RWPE2 (cell line): ENCODE measurements at regions not wholly inside any gene's neighbourhood (a gene's known extent, or its start where the extent isn't known, plus 50 kb on each side); places are given as distances from the start of the nearest gene placed in this dataset.

Experiments used
- ATAC-seq: fragments of 200-7000 bp; cut with Tn5 transposase; 3 replicates; pipeline ENCODE4 v1.9.1; 2021; ENCODE audit warnings: low read depth
- DNase-seq: peaks from one replicate; pipeline ENCODE4 v3.0.0-alpha.2; 2020; ENCODE audit warnings: low spot score
- H3K27ac ChIP-seq: fragments of 450-650 bp; 2 replicates; pipeline ENCODE4 v1.5.1; 2017; ENCODE audit warnings: mild to moderate bottlenecking; ENCODE audit not compliant: poor library complexity, severe bottlenecking
- H3K27me3 ChIP-seq: fragments of 250-450 bp; sonication (Bioruptor Pico); 2 replicates; pipeline ENCODE4 v1.5.1; 2021; ENCODE audit warnings: mild to moderate bottlenecking, moderate library complexity; ENCODE audit not compliant: insufficient read depth, poor library complexity, severe bottlenecking
- H3K36me3 ChIP-seq: fragments of 250-450 bp; sonication (Bioruptor Pico); 2 replicates; pipeline ENCODE4 v1.5.1; 2020; ENCODE audit warnings: low read depth, mild to moderate bottlenecking, moderate library complexity
- H3K4me1 ChIP-seq: fragments of 250-450 bp; sonication (Bioruptor Pico); 2 replicates; pipeline ENCODE4 v1.5.1; 2021; ENCODE audit warnings: mild to moderate bottlenecking, moderate library complexity; ENCODE audit not compliant: insufficient read depth, poor library complexity, severe bottlenecking
- H3K4me3 ChIP-seq: fragments of 250-450 bp; sonication (Bioruptor Pico); 2 replicates; pipeline ENCODE4 v1.5.1; 2021; ENCODE audit warnings: mild to moderate bottlenecking, moderate library complexity; ENCODE audit not compliant: severe bottlenecking
- H3K9me3 ChIP-seq: fragments of 250-450 bp; sonication (Bioruptor Pico); 2 replicates; pipeline ENCODE4 v1.5.1; 2021; ENCODE audit warnings: mild to moderate bottlenecking, moderate library complexity; ENCODE audit not compliant: severe bottlenecking
- TF ChIP-seq, protein P1 (sequence below): fragments of 450-650 bp; IDR thresholded peaks from one replicate; pipeline ENCODE4 v1.5.1; 2017; ENCODE audit warnings: mild to moderate bottlenecking, moderate library complexity; ENCODE audit not compliant: poor library complexity, severe bottlenecking

DNA sequence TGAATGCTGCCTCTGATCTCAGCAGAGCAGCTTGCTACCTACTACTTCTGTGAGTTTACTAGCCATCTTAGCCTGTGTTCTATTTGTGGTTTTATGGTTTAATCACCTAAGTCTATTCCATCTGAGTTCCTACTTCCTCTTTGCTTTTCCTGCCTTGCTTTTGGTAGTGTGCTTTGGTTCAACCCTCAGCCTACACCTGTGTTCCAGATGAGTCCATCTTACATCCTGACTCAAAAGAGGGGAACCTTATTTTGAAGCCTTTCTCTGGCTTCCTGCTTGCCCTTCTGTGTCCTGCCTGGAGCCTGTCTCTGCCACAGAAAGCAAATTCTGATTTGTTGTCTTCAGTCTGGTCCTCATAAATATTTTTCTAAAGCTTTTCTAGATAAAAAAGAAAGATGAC, 530.3 kb upstream of the MEX3C start:
- no peak overlapping the region for H3K4me3 ChIP-seq
- no peak for DNase-seq
- no peaks in the 10 kb centered on the region for H3K9me3 ChIP-seq
- TF ChIP-seq, protein P1, sequence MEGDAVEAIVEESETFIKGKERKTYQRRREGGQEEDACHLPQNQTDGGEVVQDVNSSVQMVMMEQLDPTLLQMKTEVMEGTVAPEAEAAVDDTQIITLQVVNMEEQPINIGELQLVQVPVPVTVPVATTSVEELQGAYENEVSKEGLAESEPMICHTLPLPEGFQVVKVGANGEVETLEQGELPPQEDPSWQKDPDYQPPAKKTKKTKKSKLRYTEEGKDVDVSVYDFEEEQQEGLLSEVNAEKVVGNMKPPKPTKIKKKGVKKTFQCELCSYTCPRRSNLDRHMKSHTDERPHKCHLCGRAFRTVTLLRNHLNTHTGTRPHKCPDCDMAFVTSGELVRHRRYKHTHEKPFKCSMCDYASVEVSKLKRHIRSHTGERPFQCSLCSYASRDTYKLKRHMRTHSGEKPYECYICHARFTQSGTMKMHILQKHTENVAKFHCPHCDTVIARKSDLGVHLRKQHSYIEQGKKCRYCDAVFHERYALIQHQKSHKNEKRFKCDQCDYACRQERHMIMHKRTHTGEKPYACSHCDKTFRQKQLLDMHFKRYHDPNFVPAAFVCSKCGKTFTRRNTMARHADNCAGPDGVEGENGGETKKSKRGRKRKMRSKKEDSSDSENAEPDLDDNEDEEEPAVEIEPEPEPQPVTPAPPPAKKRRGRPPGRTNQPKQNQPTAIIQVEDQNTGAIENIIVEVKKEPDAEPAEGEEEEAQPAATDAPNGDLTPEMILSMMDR, result no peak
- ATAC-seq, result no peak
- no peaks in the 10 kb centered on the region for H3K36me3 ChIP-seq
- peaks cover 4% of the 10 kb centered on the region for H3K27me3 ChIP-seq
- H3K27ac ChIP-seq, result no peak overlapping the region
- no peaks in the 10 kb centered on the region for H3K4me1 ChIP-seq

DNA sequence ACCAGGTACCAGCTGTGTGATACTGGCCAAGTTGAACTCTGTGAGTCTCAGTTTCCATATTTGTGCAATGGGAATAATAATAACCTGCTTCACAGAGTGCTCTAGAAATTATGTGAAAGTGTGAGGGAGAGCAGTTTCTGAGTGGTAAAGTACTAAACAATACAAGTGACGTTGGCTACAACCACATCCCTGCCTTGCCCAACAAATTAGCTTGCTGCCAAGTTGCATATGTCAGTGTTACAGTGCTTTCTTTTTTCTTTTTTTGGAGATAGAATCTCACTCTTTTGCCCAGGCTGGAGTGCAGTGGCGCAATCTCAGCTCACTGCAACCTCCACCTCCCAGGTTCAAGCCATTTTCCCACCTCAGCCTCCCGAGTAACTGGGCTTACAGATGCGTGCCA, 533.6 kb upstream of the MEX3C start:
- H3K27me3 ChIP-seq, result peaks cover 4% of the 10 kb centered on the region
- no peaks in the 10 kb centered on the region for H3K36me3 ChIP-seq
- no peak for DNase-seq
- ATAC-seq, result no peak
- H3K9me3 ChIP-seq, result no peaks in the 10 kb centered on the region
- no peak overlapping the region for H3K27ac ChIP-seq
- no peaks in the 10 kb centered on the region for H3K4me1 ChIP-seq
- H3K4me3 ChIP-seq, result no peak overlapping the region
- TF ChIP-seq, protein P1, result no peak

DNA sequence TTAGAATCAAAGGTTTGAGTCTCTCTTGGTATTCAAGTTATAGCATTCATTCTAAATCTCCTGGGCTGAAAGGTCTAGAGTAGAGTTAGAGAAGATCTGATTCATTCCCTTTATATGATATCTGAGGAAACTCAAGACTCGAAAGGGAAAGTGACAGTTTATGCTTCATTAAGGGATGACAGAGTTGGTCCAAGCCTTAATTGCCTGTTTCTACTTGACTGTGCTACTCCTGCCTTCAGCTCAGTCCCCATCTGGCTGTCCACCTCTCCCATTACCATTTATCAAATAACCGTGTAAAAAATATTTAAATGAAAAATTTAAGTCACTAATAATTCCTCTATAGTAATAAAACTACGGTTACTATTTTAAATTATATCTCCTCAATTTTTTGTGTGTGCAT, 537.1 kb upstream of the MEX3C start:
- TF ChIP-seq, protein P1, result no peak
- ATAC-seq (no peak), DNase-seq (no peak)
- no peak overlapping the region for H3K27ac ChIP-seq
- no peaks in the 10 kb centered on the region for H3K36me3 ChIP-seq
- H3K27me3 ChIP-seq, result peaks cover 2% of the 10 kb centered on the region
- H3K4me3 ChIP-seq, result no peak overlapping the region
- H3K9me3 ChIP-seq, result no peaks in the 10 kb centered on the region
- H3K4me1 ChIP-seq, result no peaks in the 10 kb centered on the region

DNA sequence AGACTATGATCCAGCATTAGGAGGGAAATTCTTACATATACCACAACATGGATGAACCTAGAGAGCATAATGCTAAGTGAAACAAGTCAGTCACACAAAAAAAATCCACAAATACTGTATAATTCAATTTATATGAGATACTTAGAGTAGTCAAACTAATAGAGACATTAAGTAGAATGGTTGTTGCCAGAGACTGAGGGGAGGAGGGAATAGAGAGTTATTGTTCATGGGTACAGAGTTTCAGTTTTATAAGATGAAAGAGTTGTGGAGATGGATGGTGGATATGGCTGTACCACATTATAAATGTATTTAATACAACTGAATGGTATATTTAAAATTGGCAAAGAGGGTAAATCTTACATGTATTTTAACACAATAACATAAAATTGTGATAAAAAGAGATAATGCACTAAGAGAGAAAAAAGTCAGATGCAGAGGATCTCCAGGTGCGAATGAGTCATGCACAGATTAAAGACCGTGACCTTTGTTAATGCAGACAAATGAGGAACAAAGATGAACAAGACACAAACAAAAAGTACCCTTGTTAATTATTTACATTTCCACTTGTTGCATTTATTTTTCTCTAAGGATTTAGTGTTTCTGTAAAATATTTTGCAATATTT, 541.7 kb upstream of the MEX3C start:
- TF ChIP-seq, protein P1, result no peak
- Histone ChIP-seq H3K36me3 (no peaks in the 10 kb centered on the region), H3K4me3 (no peak overlapping the region), H3K27ac (no peak overlapping the region), H3K4me1 (no peaks in the 10 kb centered on the region), H3K27me3 (no peaks in the 10 kb centered on the region), H3K9me3 (no peaks in the 10 kb centered on the region)
- DNase-seq (no peak), ATAC-seq (no peak)

DNA sequence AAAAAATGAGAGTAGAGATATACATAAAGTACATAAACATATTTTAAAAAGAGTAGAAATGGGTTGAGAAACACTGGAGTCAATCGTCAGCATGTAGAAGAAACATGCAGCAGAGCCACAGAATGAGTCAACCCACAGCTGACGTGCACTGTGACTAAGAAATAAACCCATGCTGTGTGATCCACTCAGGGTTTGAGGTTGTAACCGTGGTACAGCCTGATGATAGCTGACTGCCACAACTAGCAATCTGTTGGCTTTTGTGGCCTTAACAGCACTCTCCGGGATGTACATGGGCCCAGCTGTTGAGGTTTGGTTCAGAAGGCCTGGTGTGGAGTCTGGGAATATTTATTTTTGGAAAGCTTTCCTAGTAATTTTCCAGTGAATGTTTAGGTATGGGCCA, 554.4 kb upstream of the MEX3C start:
- TF ChIP-seq, protein P1, result no peak
- no peak for DNase-seq

More for the DNA sequence above, 554.4 kb upstream of the MEX3C start:
- Histone ChIP-seq H3K27me3 (peaks cover 26% of the 10 kb centered on the region), H3K36me3 (no peaks in the 10 kb centered on the region), H3K4me1 (no peaks in the 10 kb centered on the region), H3K9me3 (no peaks in the 10 kb centered on the region), H3K4me3 (no peak overlapping the region), H3K27ac (no peak overlapping the region)
- no peak; the same call in 2 of the 3 replicates for ATAC-seq
